Esophagus squamous epithelium (tissue), 5 donors: ENCODE measurements at regions not wholly inside any gene's neighbourhood (a gene's known extent, or its start where the extent isn't known, plus 50 kb on each side); places are given as distances from the start of the nearest gene placed in this dataset.

Experiments used
- DNase-seq: peaks from one replicate; lab custom pipeline; 2025; lab: John Stamatoyannopoulos, UW
- H3K27ac ChIP-seq, 4 donors: fragments of 200-600 bp; sonication (generic); one replicate each; pipeline ENCODE4 v1.5.1; 2016 to 2019; ENCODE audit warnings: mild to moderate bottlenecking in 1 of 4
- H3K27me3 ChIP-seq, 4 donors: fragments of 200-600 bp; sonication (generic); 1 replicate in 3 of 4; 2 replicates in 1 of 4; pipeline versions ENCODE4 v1.5.1 to v1.6.0; 2017 to 2021; ENCODE audit warnings: antibody characterized with exemption in 1 of 4
- H3K36me3 ChIP-seq, 3 donors: fragments of 200-600 bp; sonication (generic); one replicate each; pipeline ENCODE4 v1.5.1; 2016 to 2019
- H3K4me1 ChIP-seq, 3 donors: fragments of 200-600 bp; sonication (generic); one replicate each; pipeline ENCODE4 v1.5.1; 2017 to 2019
- H3K4me3 ChIP-seq, 4 donors: fragments of 200-600 bp; sonication (generic); 1 replicate in 3 of 4; 2 replicates in 1 of 4; pipeline ENCODE4 v1.5.1; 2016 to 2019; ENCODE audit warnings: mild to moderate bottlenecking in 2 of 4, moderate library complexity in 1 of 4
- H3K9me3 ChIP-seq, 3 donors: fragments of 200-600 bp; sonication (generic); one replicate each; pipeline ENCODE4 v1.5.1; 2016 to 2019
- POLR2A ChIP-seq, 4 donors: fragments of 450-650 bp; IDR thresholded peaks; one replicate each; pipeline ENCODE4 v1.6.1; 2017; ENCODE audit warnings: antibody characterized with exemption in 4 of 4, mild to moderate bottlenecking in 4 of 4, moderate library complexity in 3 of 4
- whole genome bisulfite sequencing, 2 donors: methylation state at CpG; one replicate each; pipeline ENCODE4 v1.1.5; 2018; 5-methylcytosine and 5-hydroxymethylcytosine counted together
- intact Hi-C: fragments of 100-400 bp; cut with DNase I; formaldehyde crosslinking; loops from one replicate; pipeline ENCODE4 v1.15.0; 2022
- TF ChIP-seq, protein P1 (sequence below), 6 experiments: fragments of 450-650 bp in 4 of 6; fragments of 200-600 bp in 2 of 6; sonication (generic) in 2 of 6; IDR thresholded peaks; one replicate each; pipeline ENCODE4 v1.5.1; 2016 to 2019; ENCODE audit warnings: antibody characterized with exemption in 6 of 6, mild to moderate bottlenecking in 4 of 6, moderate library complexity in 4 of 6
- donor health status: DM: yes; HTN: yes; CAD: no.

DNA sequence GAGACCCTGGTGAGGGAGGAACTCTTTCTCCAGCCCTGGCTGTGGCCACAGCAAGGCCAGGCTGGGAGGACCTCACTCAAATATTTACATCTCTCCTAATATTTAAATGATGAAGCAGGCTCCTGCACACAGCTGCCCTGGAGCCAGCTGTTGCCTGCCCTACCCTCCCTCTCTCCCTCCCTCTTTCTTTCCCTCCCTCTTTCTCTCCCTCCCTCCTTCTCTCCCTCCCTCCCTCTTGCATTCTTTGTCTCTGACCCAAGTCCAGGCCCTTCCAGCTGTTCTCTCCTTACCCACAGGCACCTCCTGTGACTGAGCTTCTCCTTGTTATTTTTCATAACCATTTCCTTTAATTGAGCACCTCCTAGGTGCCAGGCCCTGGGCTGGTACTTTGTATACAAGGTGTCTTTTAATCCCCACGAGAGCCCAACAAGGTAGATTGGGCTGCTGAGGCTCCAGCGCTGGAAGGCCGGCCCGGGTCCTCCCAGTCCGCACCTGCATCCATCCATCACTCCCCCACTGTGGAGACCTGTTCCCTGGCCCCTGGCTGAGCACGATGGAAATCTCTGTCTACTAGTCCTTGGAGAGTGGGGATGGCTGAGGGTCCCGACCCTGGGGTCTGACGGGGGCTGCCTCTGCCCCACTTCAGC, 242.3 kb downstream of the SEC14L1 start:
- Histone ChIP-seq H3K36me3 (no peaks in the 10 kb centered on the region), H3K9me3 (no peaks in the 10 kb centered on the region), H3K27me3 (no peaks in the 10 kb centered on the region), H3K4me3 (no peak overlapping the region), H3K4me1 (peaks cover 74 to 100% (median 94%) of the 10 kb centered on the region in 3 donors), H3K27ac (peak overlapping the region; percentile 51 to 96 (median 86))
- intact Hi-C loops: no loop called here
- WGBS, 2 donors: 40 to 63% methylated on average over 5 of the region's 8 CpGs
- TF ChIP-seq, protein P1, sequence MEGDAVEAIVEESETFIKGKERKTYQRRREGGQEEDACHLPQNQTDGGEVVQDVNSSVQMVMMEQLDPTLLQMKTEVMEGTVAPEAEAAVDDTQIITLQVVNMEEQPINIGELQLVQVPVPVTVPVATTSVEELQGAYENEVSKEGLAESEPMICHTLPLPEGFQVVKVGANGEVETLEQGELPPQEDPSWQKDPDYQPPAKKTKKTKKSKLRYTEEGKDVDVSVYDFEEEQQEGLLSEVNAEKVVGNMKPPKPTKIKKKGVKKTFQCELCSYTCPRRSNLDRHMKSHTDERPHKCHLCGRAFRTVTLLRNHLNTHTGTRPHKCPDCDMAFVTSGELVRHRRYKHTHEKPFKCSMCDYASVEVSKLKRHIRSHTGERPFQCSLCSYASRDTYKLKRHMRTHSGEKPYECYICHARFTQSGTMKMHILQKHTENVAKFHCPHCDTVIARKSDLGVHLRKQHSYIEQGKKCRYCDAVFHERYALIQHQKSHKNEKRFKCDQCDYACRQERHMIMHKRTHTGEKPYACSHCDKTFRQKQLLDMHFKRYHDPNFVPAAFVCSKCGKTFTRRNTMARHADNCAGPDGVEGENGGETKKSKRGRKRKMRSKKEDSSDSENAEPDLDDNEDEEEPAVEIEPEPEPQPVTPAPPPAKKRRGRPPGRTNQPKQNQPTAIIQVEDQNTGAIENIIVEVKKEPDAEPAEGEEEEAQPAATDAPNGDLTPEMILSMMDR (IDR thresholded peaks at IDR 0.05): no peak
- no peak for TF ChIP-seq POLR2A (IDR thresholded peaks at IDR 0.05)
- DNase-seq: no peak

DNA sequence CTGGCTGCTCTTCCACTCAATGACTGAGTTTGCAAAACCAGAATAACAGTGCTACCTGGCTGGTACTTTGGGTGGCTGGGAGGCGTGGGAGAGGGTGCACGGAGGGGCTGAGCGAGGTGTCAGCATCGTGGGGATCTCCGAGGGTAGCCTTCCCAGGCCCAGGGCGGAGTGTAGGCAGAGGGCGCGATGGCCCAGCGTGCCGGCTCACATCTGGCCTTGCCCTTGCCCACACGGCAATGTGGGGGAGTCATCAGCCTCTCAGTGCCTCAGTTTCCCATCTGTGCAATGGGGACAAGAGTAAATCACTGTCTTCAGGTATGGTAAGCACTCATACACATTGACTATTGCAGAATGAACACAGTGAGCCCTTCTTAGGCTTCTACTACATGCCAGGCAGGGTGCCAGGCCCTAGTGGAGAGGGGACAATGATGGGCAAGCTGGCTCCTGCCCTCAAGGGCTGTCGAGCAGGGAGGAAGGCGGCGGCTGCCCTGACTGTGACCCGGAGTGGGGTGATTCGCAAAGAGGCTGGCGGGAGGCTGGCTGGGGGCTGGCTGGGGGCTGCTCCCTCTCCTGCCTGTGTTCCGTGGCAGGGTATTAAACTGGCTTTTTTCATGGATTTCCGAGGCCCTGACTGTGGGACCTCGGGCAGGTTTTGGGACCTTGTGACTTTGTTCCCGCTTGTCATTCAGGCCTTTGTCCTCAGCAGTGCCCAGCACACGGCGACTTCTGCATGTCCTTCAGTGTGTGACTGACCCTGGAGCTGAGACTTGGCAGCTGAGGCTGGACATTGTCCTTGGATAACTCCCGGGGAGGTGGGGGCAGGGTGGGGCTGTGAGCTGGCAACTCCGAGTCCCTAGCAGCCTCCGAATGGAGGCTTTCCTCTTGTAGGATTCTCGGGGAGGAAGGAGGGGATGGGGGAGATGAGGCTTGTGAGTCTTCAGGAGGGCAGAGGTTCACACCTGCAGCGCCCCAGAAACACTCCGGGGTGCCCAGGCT, 243.1 kb downstream of the SEC14L1 start:
- H3K27me3 ChIP-seq: no peaks in the 10 kb centered on the region
- peak overlapping the region; percentile 47 to 96 (median 86) for H3K27ac ChIP-seq
- no peaks in the 10 kb centered on the region for H3K36me3 ChIP-seq
- H3K4me3 ChIP-seq: peak overlapping the region in 1 of 4 donors; percentile 21
- 62 to 80% methylated on average over 3 to 10 of the region's 29 CpGs for WGBS, 2 donors
- intact Hi-C loops: no loop called here
- TF ChIP-seq, protein P1 (IDR thresholded peaks at IDR 0.05): no peak
- no peak for TF ChIP-seq POLR2A (IDR thresholded peaks at IDR 0.05)
- peaks cover 75 to 100% (median 96%) of the 10 kb centered on the region in 3 donors for H3K4me1 ChIP-seq
- DNase-seq: no peak
- H3K9me3 ChIP-seq: no peaks in the 10 kb centered on the region

DNA sequence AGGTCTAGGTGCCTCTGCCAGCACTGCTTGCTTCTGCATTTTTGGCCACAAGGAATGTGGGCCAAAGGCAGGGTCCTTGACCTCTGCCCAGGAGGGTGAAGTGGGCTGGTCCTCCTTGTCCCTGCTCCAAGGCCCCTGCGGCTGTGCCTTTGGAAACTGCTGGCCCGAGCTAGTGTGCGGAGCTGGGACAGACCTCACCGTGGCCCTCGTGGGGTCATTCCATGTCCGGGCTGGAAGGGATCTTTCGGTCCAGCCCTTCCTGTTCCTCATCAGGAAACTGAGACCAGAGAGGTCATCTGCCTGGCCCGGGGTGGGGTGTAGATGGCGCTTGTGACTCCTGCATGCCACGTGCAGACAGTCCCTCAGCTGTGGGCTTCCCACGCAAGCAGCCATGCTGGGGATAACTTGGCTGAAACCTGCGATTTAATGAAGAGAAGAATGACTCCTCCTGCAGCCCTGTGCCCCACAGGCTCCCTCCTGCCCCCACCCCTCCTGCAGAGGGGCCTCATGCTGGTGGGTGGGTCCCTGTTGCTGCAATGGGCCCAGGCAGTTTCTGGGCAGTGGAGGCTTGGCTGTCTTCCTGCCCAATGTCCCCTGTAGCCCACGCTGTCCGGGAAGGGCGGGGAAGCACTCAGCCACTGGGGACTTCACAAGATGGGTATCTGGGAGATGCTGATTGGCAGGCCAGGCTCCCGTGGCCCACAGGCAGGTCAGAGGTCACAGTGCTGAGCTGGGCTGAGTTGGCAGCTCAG, 245.2 kb downstream of the SEC14L1 start:
- intact Hi-C loops: no loop called here
- no peaks in the 10 kb centered on the region for H3K27me3 ChIP-seq
- peaks cover 80 to 97% (median 92%) of the 10 kb centered on the region in 3 donors for H3K4me1 ChIP-seq
- no peak overlapping the region for H3K4me3 ChIP-seq
- peaks cover 0 to 2% (median 0%) of the 10 kb centered on the region in 3 donors for H3K36me3 ChIP-seq
- DNase-seq: no peak
- no peaks in the 10 kb centered on the region for H3K9me3 ChIP-seq
- peak overlapping the region; percentile 47 to 96 (median 86) for H3K27ac ChIP-seq
- TF ChIP-seq, protein P1 (IDR thresholded peaks at IDR 0.05): no peak
- TF ChIP-seq POLR2A (IDR thresholded peaks at IDR 0.05): no peak
- 40 to 57% methylated on average over 5 to 7 of the region's 16 CpGs for WGBS, 2 donors

DNA sequence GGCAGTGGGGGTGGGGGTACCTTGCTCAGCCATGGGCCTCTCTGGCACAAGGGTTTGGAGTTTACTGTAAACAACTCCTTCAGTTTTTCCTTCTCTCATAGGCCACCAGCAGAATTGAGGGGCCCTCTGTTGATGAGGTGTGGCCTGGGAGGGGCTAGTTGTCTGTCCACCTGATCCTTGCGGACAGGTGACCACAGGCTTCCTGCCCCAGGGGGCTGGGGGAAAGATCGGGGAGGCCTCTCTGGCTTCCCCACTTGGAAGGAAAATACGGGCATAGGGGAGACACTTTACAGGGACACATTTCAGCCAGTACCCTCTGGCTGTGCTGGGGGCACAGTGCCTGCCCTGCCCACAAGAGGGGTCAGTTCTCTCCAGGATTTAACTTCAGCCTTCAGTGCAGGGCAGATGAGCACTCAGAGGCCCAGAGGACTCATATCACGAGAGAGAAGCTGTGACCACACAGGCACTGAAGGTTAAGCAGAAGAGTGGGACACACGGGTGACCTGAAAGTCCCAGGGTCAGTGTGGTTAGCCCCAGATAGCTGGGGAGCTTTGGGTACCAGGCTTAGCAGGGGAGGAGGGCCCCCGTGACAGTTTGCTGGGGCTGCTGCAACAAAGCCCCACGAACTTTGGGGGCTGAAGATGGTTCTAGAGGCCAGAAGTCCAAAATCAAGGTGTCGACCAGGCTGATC, 245.9 kb downstream of the SEC14L1 start:
- peaks cover 80 to 97% (median 92%) of the 10 kb centered on the region in 3 donors for H3K4me1 ChIP-seq
- peaks cover 0 to 7% (median 0%) of the 10 kb centered on the region in 3 donors for H3K36me3 ChIP-seq
- TF ChIP-seq POLR2A (IDR thresholded peaks at IDR 0.05): no peak
- TF ChIP-seq, protein P1 (IDR thresholded peaks at IDR 0.05): no peak
- H3K9me3 ChIP-seq: no peaks in the 10 kb centered on the region
- H3K4me3 ChIP-seq: no peak overlapping the region
- DNase-seq: no peak
- intact Hi-C loops: no loop called here
- peak overlapping the region; percentile 47 to 96 (median 86) for H3K27ac ChIP-seq
- no peaks in the 10 kb centered on the region for H3K27me3 ChIP-seq
- 60 to 79% methylated on average over 5 to 7 of the region's 8 CpGs for WGBS, 2 donors
